ENCODE measurements at regions not wholly inside any gene's neighbourhood (a gene's known extent, or its start where the extent isn't known, plus 50 kb on each side); places are given as distances from the start of the nearest gene placed in this dataset.

DNA sequence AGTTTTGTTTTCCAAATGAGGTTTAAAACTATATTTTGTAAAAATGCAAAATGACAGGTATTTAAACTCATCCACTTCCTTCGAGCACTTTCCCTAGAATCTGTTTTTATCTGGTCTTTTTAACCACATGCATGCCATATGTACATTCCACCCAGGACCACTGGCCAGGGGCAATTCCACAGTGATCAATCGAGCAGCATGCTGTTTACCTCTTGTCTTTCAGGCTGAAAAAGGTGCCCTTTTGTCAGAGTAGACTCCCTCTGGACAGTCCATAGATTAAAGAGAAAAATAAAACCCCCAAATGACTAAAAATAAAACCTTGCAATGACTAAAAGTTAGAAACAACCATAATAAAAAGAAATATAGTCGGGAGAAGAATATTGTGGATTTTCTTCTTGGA lies 313.3 kb downstream of the LMO4 start:
- peaks cover 2% of the 10 kb centered on the region for H3K9me3 Mint-ChIP-seq (ENCODE audit: low read depth, unreplicated experiment)
- CTCF ChIA-PET: interaction anchor here (2.0 kb wide), 1 partner anchor 9 kb away, joined by 5 read pairs; no protein-coding TSS in a partner anchor
- H3K27me3 Mint-ChIP-seq (ENCODE audit: unreplicated experiment): no peaks in the 10 kb centered on the region
- no peak for DNase-seq
- TF ChIP-seq, protein P1, sequence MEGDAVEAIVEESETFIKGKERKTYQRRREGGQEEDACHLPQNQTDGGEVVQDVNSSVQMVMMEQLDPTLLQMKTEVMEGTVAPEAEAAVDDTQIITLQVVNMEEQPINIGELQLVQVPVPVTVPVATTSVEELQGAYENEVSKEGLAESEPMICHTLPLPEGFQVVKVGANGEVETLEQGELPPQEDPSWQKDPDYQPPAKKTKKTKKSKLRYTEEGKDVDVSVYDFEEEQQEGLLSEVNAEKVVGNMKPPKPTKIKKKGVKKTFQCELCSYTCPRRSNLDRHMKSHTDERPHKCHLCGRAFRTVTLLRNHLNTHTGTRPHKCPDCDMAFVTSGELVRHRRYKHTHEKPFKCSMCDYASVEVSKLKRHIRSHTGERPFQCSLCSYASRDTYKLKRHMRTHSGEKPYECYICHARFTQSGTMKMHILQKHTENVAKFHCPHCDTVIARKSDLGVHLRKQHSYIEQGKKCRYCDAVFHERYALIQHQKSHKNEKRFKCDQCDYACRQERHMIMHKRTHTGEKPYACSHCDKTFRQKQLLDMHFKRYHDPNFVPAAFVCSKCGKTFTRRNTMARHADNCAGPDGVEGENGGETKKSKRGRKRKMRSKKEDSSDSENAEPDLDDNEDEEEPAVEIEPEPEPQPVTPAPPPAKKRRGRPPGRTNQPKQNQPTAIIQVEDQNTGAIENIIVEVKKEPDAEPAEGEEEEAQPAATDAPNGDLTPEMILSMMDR (IDR thresholded peaks at IDR 0.05; ENCODE audit: unreplicated experiment): no peak
- H3K4me3 Mint-ChIP-seq (ENCODE audit: low read depth, unreplicated experiment): no peak overlapping the region
- H3K27ac Mint-ChIP-seq (ENCODE audit: unreplicated experiment): no peak overlapping the region
- no peaks in the 10 kb centered on the region for H3K36me3 Mint-ChIP-seq (ENCODE audit: insufficient read depth, unreplicated experiment)
- BruUV-seq (replicated peaks): no TSS peak
- peaks cover 11% of the 10 kb centered on the region for H3K4me1 Mint-ChIP-seq (ENCODE audit: low read depth, unreplicated experiment)
- intact Hi-C loops (cut with micrococcal nuclease; ENCODE audit: unreplicated experiment): no loop called here

DNA sequence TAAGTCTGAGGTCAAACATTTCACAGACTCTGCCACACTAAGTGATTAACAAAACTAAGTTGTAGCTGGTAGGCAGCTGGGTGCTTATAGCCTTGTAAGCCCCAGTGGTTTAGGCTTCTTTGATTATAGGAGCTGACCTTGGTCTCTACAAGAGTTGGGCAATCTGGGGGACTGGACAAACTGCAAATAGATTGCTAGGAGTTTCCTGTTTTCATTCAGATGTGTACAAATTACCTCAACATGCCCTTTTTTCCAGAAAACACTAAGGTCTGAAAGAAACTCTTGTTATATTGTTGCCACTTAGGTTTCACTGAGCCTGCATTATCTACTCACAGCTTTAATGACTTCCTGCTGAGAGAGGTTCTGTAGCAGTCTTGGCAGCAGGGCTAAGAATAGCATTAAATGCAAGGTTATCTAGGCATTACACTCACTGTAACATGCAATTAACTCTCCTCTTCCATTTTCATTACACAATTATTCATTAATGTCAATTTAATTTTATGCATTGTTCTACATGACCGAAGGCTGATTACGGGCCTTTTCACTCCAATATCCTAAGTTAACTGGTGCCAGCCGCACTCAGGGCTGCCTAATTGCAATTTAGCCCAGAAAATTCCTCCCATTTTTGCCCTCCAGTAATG lies 314.0 kb downstream of the LMO4 start:
- H3K4me1 Mint-ChIP-seq (ENCODE audit: low read depth, unreplicated experiment): peaks cover 11% of the 10 kb centered on the region
- intact Hi-C loops (cut with micrococcal nuclease; ENCODE audit: unreplicated experiment): no loop called here
- CTCF ChIA-PET: interaction anchor here (2.0 kb wide), 1 partner anchor 10 kb away, joined by 5 read pairs; no protein-coding TSS in a partner anchor
- no TSS peak for BruUV-seq (replicated peaks)
- H3K27me3 Mint-ChIP-seq (ENCODE audit: unreplicated experiment): no peaks in the 10 kb centered on the region
- H3K36me3 Mint-ChIP-seq (ENCODE audit: insufficient read depth, unreplicated experiment): no peaks in the 10 kb centered on the region
- no peak for DNase-seq
- peaks cover 2% of the 10 kb centered on the region for H3K9me3 Mint-ChIP-seq (ENCODE audit: low read depth, unreplicated experiment)
- H3K27ac Mint-ChIP-seq (ENCODE audit: unreplicated experiment): no peak overlapping the region
- no peak overlapping the region for H3K4me3 Mint-ChIP-seq (ENCODE audit: low read depth, unreplicated experiment)
- TF ChIP-seq, protein P1 (IDR thresholded peaks at IDR 0.05; ENCODE audit: unreplicated experiment): no peak

DNA sequence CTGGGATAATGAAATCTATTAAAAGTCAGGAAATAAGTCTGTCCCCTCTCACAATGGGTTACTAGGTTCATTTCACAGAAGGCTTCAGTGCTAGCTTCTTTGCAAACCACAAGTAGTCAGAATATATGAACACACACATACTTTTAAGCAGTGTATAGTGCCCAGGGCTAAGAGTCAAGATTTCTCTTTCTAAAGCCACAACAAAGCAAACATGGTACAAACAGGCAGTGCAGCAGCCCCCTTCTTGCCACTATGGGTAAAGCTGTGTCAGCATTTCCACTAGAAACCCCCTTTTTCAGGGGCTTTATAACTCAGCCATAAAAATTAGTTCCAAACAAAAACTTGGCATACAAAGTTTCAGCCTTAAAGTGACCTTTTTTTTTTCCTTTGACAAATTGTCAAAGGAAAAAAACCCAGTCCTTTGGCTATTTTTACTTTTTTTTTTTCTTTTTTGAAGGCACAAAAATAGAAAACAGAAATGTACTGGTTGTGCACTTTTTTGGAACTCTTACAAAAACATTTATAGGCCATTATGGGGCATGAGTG lies 315.4 kb downstream of the LMO4 start:
- CTCF ChIA-PET: interaction anchor here (0.5 to 0.7 kb wide), 2 partner anchors 118 to 315 kb away, joined by 3 to 4 read pairs; no protein-coding TSS in a partner anchor
- no peaks in the 10 kb centered on the region for H3K9me3 Mint-ChIP-seq (ENCODE audit: low read depth, unreplicated experiment)
- intact Hi-C loops (cut with micrococcal nuclease; ENCODE audit: unreplicated experiment): no loop called here
- no peak overlapping the region for H3K27ac Mint-ChIP-seq (ENCODE audit: unreplicated experiment)
- BruUV-seq (replicated peaks): no TSS peak
- DNase-seq: no peak
- TF ChIP-seq, protein P1 (IDR thresholded peaks at IDR 0.05; ENCODE audit: unreplicated experiment): no peak
- no peak overlapping the region for H3K4me3 Mint-ChIP-seq (ENCODE audit: low read depth, unreplicated experiment)
- no peaks in the 10 kb centered on the region for H3K27me3 Mint-ChIP-seq (ENCODE audit: unreplicated experiment)
- H3K4me1 Mint-ChIP-seq (ENCODE audit: low read depth, unreplicated experiment): peaks cover 11% of the 10 kb centered on the region
- no peaks in the 10 kb centered on the region for H3K36me3 Mint-ChIP-seq (ENCODE audit: insufficient read depth, unreplicated experiment)

DNA sequence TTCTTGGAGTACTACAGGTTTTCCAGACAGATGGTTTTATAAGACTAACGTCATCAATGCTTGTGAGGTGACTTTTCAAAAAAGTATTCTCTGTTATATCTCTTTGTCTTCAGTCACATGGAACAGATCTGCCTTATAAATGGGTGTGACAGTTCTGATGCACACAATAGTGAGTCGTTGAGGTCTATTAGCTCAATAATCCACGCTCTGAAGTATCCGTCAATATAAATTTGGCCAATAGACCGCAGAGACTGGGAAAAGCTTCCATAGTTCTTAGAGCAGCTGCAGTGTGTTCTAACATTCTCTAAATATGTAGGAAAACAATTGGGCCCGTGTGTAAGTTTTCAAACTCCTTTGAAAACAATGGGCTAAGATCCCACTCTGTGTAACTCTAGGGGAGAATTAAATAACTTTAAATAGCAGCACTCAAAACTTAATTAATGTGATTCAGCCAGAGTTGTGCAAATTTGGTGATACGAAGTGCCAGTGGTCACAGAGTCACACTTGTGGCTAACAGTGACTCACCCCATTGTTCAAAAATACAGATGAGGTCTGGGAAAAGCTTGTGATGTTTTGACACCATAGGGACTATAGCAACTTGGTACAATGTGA lies 316.0 kb downstream of the LMO4 start:
- BruUV-seq (replicated peaks): no TSS peak
- Mint-ChIP-seq H3K9me3 (ENCODE audit: low read depth, unreplicated experiment) (no peaks in the 10 kb centered on the region), H3K4me3 (ENCODE audit: low read depth, unreplicated experiment) (no peak overlapping the region), H3K27me3 (ENCODE audit: unreplicated experiment) (no peaks in the 10 kb centered on the region), H3K36me3 (ENCODE audit: insufficient read depth, unreplicated experiment) (no peaks in the 10 kb centered on the region), H3K4me1 (ENCODE audit: low read depth, unreplicated experiment) (peaks cover 11% of the 10 kb centered on the region), H3K27ac (ENCODE audit: unreplicated experiment) (no peak overlapping the region)
- intact Hi-C loops (cut with micrococcal nuclease; ENCODE audit: unreplicated experiment): no loop called here
- DNase-seq: peak; percentile 13
- CTCF ChIA-PET: interaction anchor here (0.5 to 0.7 kb wide), 3 partner anchors 10 to 315 kb away, joined by 3 to 4 read pairs (median 3); no protein-coding TSS in a partner anchor
- TF ChIP-seq, protein P1 (IDR thresholded peaks at IDR 0.05; ENCODE audit: unreplicated experiment): no peak
